Uterus (tissue), 2 donors: ENCODE measurements at regions not wholly inside any gene's neighbourhood (a gene's known extent, or its start where the extent isn't known, plus 50 kb on each side); places are given as distances from the start of the nearest gene placed in this dataset.

ENCODE experiments used
- POLR2A ChIP-seq, 2 donors: fragments of 450-650 bp; IDR thresholded peaks; one replicate each; pipeline ENCODE4 v1.6.1; 2016; ENCODE audit warnings: antibody characterized with exemption in 2 of 2, mild to moderate bottlenecking in 1 of 2, moderate library complexity in 1 of 2
- TF ChIP-seq, protein P1 (sequence below), 4 experiments: fragments of 200-600 bp in 2 of 4; fragments of 450-650 bp in 2 of 4; sonication (generic) in 2 of 4; IDR thresholded peaks; one replicate each; pipeline ENCODE4 v1.5.1; 2016 to 2019; ENCODE audit warnings: antibody characterized with exemption in 4 of 4, mild to moderate bottlenecking in 2 of 4, moderate library complexity in 1 of 4

DNA sequence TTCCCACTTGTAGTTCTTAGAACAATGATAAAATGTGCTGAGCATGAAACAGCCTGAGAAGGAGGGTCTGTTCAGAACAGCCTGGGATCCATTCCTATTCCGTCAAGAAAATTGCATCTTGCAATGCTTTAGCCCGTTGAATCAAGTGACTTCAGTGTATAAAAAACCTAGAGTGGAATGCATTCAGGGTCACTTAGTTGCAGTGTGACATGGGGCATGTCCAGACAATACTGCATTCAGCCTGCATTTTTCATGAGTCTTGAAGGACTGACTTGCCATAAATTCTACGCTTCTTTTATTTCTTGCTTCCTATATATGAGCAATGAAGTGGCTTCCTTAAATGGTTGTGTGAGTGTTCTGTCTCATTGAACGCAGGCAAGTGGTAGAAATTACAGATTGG is 758.3 kb upstream of the COBL start:
- TF ChIP-seq, protein P1, sequence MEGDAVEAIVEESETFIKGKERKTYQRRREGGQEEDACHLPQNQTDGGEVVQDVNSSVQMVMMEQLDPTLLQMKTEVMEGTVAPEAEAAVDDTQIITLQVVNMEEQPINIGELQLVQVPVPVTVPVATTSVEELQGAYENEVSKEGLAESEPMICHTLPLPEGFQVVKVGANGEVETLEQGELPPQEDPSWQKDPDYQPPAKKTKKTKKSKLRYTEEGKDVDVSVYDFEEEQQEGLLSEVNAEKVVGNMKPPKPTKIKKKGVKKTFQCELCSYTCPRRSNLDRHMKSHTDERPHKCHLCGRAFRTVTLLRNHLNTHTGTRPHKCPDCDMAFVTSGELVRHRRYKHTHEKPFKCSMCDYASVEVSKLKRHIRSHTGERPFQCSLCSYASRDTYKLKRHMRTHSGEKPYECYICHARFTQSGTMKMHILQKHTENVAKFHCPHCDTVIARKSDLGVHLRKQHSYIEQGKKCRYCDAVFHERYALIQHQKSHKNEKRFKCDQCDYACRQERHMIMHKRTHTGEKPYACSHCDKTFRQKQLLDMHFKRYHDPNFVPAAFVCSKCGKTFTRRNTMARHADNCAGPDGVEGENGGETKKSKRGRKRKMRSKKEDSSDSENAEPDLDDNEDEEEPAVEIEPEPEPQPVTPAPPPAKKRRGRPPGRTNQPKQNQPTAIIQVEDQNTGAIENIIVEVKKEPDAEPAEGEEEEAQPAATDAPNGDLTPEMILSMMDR (IDR thresholded peaks at IDR 0.05): no peak
- TF ChIP-seq POLR2A (IDR thresholded peaks at IDR 0.05): no peak
